ENCODE measurements at regions not wholly inside any gene's neighbourhood (a gene's known extent, or its start where the extent isn't known, plus 50 kb on each side); places are given as distances from the start of the nearest gene placed in this dataset.

DNA sequence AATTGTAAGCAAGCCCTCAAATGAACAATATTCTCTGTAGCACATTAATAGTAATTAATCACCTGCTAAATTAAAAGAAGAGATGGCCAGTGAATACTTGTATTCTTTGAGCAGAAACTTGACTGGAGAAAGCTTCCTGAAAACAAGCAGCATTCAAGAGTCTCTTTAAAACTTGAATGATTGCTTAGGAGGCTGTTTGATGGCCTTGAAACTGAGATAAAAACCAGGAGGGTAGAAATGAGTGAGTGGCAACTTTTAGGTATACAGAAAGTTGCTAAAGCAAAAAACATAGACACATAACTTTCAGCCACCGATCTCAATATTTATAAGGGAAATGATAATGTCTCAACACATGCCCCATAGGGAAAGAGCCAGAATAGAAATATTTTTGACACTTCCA is 234.8 kb upstream of the FMN2 start:
- no peak for TF ChIP-seq CTCF (conservative IDR thresholded peaks at IDR 0.05 in 1 of 2, IDR thresholded peaks at IDR 0.05 in 1 of 2; ENCODE audit: low read depth in 1 of 2, low read length in 2 of 2)
- no peak for TF ChIP-seq EZH2 (IDR thresholded peaks at IDR 0.05; ENCODE audit: low read length, missing control alignments)
